LNCaP clone FGC (cell line): ENCODE measurements at regions not wholly inside any gene's neighbourhood (a gene's known extent, or its start where the extent isn't known, plus 50 kb on each side); places are given as distances from the start of the nearest gene placed in this dataset.

Experiments
- DNase-seq: peaks from one replicate; pipeline ENCODE4 v3.0.0-alpha.2; 2011; ENCODE audit warnings: low read depth
- H3K4me3 ChIP-seq: 2 replicates; pipeline ENCODE4 v1.5.1; 2011; ENCODE audit warnings: mild to moderate bottlenecking, low read depth, low read length, control low read depth
- CTCF ChIP-seq: IDR thresholded peaks from 2 replicates; pipeline ENCODE4 v1.5.1; 2012; ENCODE audit warnings: mild to moderate bottlenecking; ENCODE audit not compliant: control insufficient read depth, insufficient read depth; ENCODE audit errors: extremely low read depth

GRCh38 chr15:37370941-37371340 is 270.6 kb upstream of the MEIS2 start:
- no peak for DNase-seq
- TF ChIP-seq CTCF = no peak
- H3K4me3 ChIP-seq = no peak overlapping the region

GRCh38 chr15:37372064-37372463 is 271.7 kb upstream of the MEIS2 start:
- no peak for TF ChIP-seq CTCF
- DNase-seq = no peak
- H3K4me3 ChIP-seq = no peak overlapping the region

GRCh38 chr15:37375519-37375918 is 275.2 kb upstream of the MEIS2 start:
- H3K4me3 ChIP-seq = no peak overlapping the region
- DNase-seq = no peak
- TF ChIP-seq CTCF = no peak

- no peak overlapping the region for H3K4me3 ChIP-seq
- no peak for TF ChIP-seq CTCF
- DNase-seq = no peak
Measured at GRCh38 chr15:37377428-37377827, 277.1 kb upstream of the MEIS2 start.

- DNase-seq = no peak
- no peak overlapping the region for H3K4me3 ChIP-seq
- TF ChIP-seq CTCF = no peak
Measured at GRCh38 chr15:37394402-37395099, 294.2 kb upstream of the MEIS2 start.

GRCh38 chr15:37395100-37395468 is 294.7 kb upstream of the MEIS2 start:
- no peak for TF ChIP-seq CTCF
- no peak overlapping the region for H3K4me3 ChIP-seq
- no peak for DNase-seq

- DNase-seq = no peak
- H3K4me3 ChIP-seq = no peak overlapping the region
- TF ChIP-seq CTCF = no peak
Measured at GRCh38 chr15:37397266-37398022, 297.1 kb upstream of the MEIS2 start.
